ENCODE measurements at regions not wholly inside any gene's neighbourhood (a gene's known extent, or its start where the extent isn't known, plus 50 kb on each side); places are given as distances from the start of the nearest gene placed in this dataset.
"Not testable (repeated sequence)": the region's sequence is repeated elsewhere in the genome, so short reads cannot be mapped to it uniquely, and the experiment has no call there.

- Mint-ChIP-seq H3K27ac (no peak overlapping the region), H3K4me1 (no peaks in the 10 kb centered on the region), H3K9me3 (no peaks in the 10 kb centered on the region), H3K36me3 (ENCODE audit: low read depth) (no peaks in the 10 kb centered on the region), H3K27me3 (ENCODE audit: low read depth, poor library complexity) (no peaks in the 10 kb centered on the region), H3K4me3 (no peak overlapping the region)
- no peak for DNase-seq
- no peak for TF ChIP-seq CTCF (IDR thresholded peaks at IDR 0.05)
Observed at GRCh38 chr6:114878091-114878490, 535.3 kb upstream of the HS3ST5 start.

GRCh38 chr6:114874410-114874809 is 531.6 kb upstream of the HS3ST5 start:
- Mint-ChIP-seq H3K27ac (no peak overlapping the region), H3K4me1 (no peaks in the 10 kb centered on the region), H3K4me3 (no peak overlapping the region), H3K36me3 (ENCODE audit: low read depth) (no peaks in the 10 kb centered on the region), H3K27me3 (ENCODE audit: low read depth, poor library complexity) (peaks cover 3% of the 10 kb centered on the region), H3K9me3 (no peaks in the 10 kb centered on the region)
- no peak for DNase-seq
- no peak for TF ChIP-seq CTCF (IDR thresholded peaks at IDR 0.05)

- not testable (repeated sequence) for H3K9me3 Mint-ChIP-seq; DNase-seq; H3K27ac Mint-ChIP-seq; H3K27me3 Mint-ChIP-seq (ENCODE audit: low read depth, poor library complexity); H3K36me3 Mint-ChIP-seq (ENCODE audit: low read depth); H3K4me1 Mint-ChIP-seq; H3K4me3 Mint-ChIP-seq
Observed at GRCh38 chr6:114865506-114865905, 522.7 kb upstream of the HS3ST5 start.

- Mint-ChIP-seq H3K27ac (no peak overlapping the region), H3K4me3 (no peak overlapping the region), H3K9me3 (peaks cover 4% of the 10 kb centered on the region), H3K27me3 (ENCODE audit: low read depth, poor library complexity) (no peaks in the 10 kb centered on the region), H3K4me1 (no peaks in the 10 kb centered on the region), H3K36me3 (ENCODE audit: low read depth) (no peaks in the 10 kb centered on the region)
- DNase-seq, result no peak
- no peak for TF ChIP-seq CTCF (IDR thresholded peaks at IDR 0.05)
Observed at GRCh38 chr6:114863610-114864009, 520.8 kb upstream of the HS3ST5 start.

GRCh38 chr6:114862819-114863218 is 520.0 kb upstream of the HS3ST5 start:
- no peak for TF ChIP-seq CTCF (IDR thresholded peaks at IDR 0.05)
- Mint-ChIP-seq H3K9me3 (peaks cover 4% of the 10 kb centered on the region), H3K27me3 (ENCODE audit: low read depth, poor library complexity) (no peaks in the 10 kb centered on the region), H3K36me3 (ENCODE audit: low read depth) (no peaks in the 10 kb centered on the region), H3K27ac (no peak overlapping the region), H3K4me3 (no peak overlapping the region), H3K4me1 (no peaks in the 10 kb centered on the region)
- DNase-seq, result no peak

- H3K36me3 Mint-ChIP-seq (ENCODE audit: low read depth), result no peaks in the 10 kb centered on the region
- no peaks in the 10 kb centered on the region for H3K4me1 Mint-ChIP-seq
- no peak overlapping the region for H3K27ac Mint-ChIP-seq
- H3K27me3 Mint-ChIP-seq (ENCODE audit: low read depth, poor library complexity), result no peaks in the 10 kb centered on the region
- no peak for DNase-seq
- TF ChIP-seq CTCF (IDR thresholded peaks at IDR 0.05), result no peak
- H3K4me3 Mint-ChIP-seq, result no peak overlapping the region
- H3K9me3 Mint-ChIP-seq, result peaks cover 4% of the 10 kb centered on the region
Observed at GRCh38 chr6:114862064-114862463, 519.2 kb upstream of the HS3ST5 start.
